ENCODE measurements at regions not wholly inside any gene's neighbourhood (a gene's known extent, or its start where the extent isn't known, plus 50 kb on each side); places are given as distances from the start of the nearest gene placed in this dataset.
"Not testable (repeated sequence)": the region's sequence is repeated elsewhere in the genome, so short reads cannot be mapped to it uniquely, and the experiment has no call there.

DNA sequence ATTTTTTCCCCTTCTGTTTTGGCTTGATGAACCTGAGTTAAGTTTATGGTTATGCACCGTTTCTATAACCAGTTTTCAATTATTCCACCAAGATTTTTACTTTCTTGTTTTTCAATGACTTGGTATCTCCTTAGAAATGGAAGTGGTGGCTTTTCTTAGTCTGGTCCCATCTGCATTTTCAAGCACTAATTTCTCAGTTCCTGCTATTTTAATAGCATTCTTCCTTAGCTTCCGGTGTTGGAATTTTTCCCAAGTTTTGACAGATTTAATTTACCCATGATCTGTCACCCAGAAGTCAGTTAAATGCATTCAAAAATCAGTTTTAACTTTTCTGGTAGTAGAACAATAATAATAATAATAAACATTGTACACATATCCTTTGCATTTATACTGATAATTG is 184.6 kb upstream of the OLFM3 start:
- DNase-seq (ENCODE audit: low read depth in 4 of 4, low spot score in 3 of 4) = no peak

DNA sequence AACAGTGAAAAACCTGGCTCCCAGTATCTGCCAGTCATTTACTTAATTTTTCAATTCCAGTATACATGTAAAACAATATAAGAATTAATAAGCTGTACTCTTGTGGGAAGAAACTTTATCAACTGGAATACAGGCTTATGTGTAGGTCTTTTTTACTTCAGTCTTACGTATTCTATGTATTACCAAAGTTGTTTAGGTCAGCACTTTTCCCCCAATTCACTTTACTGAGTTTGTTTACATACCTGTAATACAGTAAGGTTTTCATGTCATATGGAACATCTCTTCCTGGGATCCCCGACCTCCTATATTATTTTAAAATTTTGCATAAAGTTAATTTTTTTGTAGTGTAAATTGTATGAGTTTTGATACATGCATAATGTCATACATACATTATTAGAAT is 181.8 kb upstream of the OLFM3 start:
- DNase-seq (ENCODE audit: low read depth in 4 of 4, low spot score in 3 of 4) = no peak

- DNase-seq (ENCODE audit: low read depth in 4 of 4, low spot score in 3 of 4) = no peak
Observed at GRCh38 chr1:102174259-102174863, 177.6 kb upstream of the OLFM3 start.

GRCh38 chr1:102172200-102172599 is 175.5 kb upstream of the OLFM3 start:
- no peak for DNase-seq (ENCODE audit: low read depth in 4 of 4, low spot score in 3 of 4)

DNA sequence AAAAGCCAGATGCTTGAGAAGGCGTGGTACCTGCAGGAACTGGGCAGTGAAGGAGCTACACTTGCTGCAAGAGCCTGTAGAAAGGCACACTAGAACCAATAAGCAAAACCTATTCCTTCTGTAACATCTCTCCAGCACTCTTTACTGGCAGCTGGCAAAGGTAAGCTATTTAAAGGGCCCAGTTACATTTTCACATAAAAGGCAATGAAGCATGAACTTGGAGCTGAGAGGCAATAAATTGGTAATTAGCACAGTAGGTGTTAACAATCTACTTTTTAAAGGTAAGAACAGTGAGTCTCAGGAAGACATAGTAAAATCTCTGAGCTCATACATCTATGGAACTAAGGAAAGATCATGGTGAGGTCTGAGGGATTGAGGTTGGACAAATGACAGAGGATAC is 167.1 kb upstream of the OLFM3 start:
- DNase-seq (ENCODE audit: low read depth in 4 of 4, low spot score in 3 of 4) = no peak

DNA sequence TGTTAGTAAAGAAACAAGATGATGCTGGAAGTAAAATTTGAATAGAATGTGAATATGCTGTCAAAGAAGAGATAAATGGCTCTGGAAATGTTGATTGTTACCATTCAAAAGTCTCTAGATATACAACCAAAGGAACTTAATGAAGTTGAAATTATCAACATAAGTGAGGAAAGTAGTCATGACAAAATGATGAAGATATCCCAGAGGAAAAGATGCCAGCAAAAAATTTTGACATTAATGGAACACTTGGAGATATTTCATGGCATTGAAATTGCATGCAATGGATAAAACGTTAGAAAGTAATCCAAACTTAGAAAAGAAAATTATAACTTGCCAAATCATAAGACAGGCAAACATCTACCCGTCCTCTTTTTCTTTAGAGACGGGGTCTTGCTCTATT is 154.5 kb upstream of the OLFM3 start:
- no peak for DNase-seq (ENCODE audit: low read depth in 4 of 4, low spot score in 3 of 4)

DNA sequence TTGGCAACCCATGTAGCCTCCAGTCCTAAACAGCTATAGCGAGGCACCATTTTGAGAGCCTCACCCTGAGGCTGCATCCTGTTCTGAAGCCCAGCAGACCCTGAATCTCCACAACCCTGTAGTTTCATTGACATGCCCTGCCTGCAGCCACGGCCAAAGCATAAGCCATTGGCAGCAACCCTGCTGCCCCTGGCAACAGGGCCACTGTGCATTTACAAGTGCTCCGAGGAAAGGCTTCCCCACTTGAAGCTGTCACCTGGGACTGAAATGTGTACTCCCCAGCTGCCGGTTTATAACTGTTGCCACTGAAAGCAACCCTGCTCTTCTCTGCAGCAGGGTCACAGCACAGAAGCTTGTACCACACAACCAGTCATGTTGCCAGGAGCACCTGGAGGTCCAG is 124.2 kb upstream of the OLFM3 start:
- DNase-seq (ENCODE audit: low read depth in 4 of 4, low spot score in 3 of 4) = no peak

DNA sequence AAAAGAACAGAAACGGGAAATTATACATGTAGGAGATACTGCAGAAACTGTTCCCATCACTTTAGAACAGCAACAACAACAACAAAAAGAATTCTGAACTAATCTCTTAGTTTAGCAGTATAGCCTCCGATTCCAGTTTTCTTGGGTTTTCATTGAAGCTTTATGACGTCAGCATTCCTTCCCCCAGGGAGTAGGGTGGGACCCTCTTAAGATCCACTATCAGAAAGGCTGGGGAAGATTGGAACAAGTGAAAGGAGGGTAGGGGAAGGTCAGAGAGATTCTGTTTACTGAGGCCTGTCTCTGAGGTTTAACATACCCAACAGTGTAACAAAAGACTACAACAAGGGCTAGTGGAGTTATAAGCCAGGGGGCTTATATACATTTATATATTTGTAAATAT is 121.4 kb upstream of the OLFM3 start:
- DNase-seq (ENCODE audit: low read depth in 4 of 4, low spot score in 3 of 4) = no peak

DNA sequence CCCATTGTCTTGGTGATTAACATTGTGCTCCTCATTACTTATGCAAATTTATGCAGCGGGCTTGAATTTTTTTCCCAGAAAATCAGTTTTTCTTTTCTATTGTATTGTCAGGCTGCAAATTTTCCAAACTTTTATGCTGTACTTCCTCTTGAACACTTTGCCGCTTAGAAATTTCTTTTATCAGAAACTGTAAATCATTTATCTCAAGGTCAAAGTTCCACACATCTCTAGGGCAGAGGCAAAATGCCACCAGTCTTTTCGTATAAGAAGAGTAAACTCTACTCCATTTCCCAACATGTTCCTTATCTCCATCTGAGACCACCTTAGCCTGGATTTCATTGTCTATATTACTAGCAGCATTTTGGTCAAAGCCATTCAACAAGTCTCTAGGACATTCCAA is 113.9 kb upstream of the OLFM3 start:
- DNase-seq (ENCODE audit: low read depth in 4 of 4, low spot score in 3 of 4) = no peak

- not testable (repeated sequence) for DNase-seq (ENCODE audit: low read depth in 4 of 4, low spot score in 3 of 4)
Observed at GRCh38 chr1:102109493-102109892, 112.8 kb upstream of the OLFM3 start.

GRCh38 chr1:102107441-102107840 is 110.7 kb upstream of the OLFM3 start:
- no peak for DNase-seq (ENCODE audit: low read depth in 4 of 4, low spot score in 3 of 4)

- no peak for DNase-seq (ENCODE audit: low read depth in 4 of 4, low spot score in 3 of 4)
Observed at GRCh38 chr1:102105931-102106550, 109.3 kb upstream of the OLFM3 start.

DNA sequence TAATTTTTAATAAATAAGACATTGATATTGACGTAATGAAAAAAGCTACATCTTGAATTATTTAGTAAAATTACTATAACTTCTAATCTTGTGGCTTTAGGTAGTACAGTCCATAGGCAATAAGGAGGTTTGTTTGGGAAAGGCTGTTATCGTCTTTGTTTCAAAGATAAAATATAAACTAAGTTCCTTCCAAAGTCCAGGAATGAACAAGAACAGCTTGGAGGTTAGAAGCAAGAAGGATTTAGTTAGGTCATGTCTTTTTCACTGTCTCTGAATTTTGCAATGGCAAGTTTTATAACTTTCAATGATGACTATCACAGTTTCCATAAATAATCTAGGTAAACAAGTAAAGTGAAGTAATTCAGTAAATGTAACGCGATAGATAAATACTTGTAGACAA is 106.9 kb upstream of the OLFM3 start:
- DNase-seq (ENCODE audit: low read depth in 4 of 4, low spot score in 3 of 4) = no peak

- DNase-seq (ENCODE audit: low read depth in 4 of 4, low spot score in 3 of 4) = no peak
Observed at GRCh38 chr1:102102276-102102780, 105.6 kb upstream of the OLFM3 start.

GRCh38 chr1:102100666-102101065 is 103.9 kb upstream of the OLFM3 start:
- DNase-seq (ENCODE audit: low read depth in 4 of 4, low spot score in 3 of 4) = no peak

DNA sequence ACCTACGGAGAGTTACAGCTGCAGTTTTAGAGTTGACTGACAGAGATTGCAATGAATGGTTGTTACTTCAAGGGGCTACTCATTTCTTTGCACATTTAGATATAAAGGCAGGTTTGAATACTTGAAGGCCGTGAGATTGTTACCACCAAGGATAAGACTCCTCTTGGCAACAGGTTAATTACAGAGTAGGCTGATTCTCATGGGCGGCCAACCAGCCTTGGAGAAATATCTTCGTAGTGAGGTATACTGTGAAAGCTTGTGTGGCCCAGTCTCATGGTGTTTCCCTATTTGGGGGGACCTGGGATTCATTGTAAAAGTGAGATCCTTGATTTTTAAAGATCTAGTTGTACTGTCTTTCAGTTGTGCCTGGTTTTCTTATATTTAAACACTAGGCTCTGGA is 103.2 kb upstream of the OLFM3 start:
- DNase-seq (ENCODE audit: low read depth in 4 of 4, low spot score in 3 of 4) = no peak

- no peak for DNase-seq (ENCODE audit: low read depth in 4 of 4, low spot score in 3 of 4)
Observed at GRCh38 chr1:102098536-102098935, 101.8 kb upstream of the OLFM3 start.

GRCh38 chr1:102098081-102098480 is 101.4 kb upstream of the OLFM3 start:
- no peak for DNase-seq (ENCODE audit: low read depth in 4 of 4, low spot score in 3 of 4)

DNA sequence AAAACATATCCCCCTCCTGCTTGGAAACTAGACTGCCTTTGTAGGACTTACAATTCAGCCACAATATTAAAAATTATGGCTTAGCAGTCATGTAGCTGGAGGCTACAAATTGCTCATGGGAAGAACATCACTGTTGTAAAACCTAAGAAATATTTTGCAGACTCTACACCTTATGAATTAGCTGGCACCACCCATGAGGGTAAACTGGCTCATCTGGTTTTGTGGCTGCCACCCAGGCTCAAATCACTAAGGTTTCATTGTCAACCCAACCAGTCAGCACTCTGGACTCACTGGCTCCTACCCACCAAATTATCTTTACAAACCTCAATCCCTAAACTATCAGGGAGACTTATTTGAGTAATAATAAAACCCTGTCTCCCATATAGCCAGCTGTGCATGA is 100.7 kb upstream of the OLFM3 start:
- no peak for DNase-seq (ENCODE audit: low read depth in 4 of 4, low spot score in 3 of 4)

GRCh38 chr1:102096162-102096561 is 99.4 kb upstream of the OLFM3 start:
- DNase-seq (ENCODE audit: low read depth in 4 of 4, low spot score in 3 of 4) = no peak

DNA sequence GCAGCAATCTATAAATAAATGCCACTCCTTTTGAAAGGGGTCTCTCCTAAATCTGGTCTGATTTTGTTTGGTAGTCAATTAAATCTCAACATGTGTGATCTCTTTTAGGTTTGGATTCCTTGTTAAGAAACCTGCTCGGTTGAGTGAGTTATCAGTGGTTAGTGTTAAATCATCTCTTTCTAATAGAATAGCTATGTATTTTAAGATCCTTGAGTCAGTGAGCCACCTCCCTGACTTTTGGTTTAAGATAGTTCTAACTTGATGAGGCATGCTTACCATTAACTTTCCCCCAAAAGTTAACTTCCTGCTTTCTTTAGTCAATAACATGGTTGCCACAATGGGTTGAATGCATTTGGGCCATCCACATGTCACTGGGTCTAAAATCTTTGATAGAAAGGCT is 93.1 kb upstream of the OLFM3 start:
- DNase-seq (ENCODE audit: low read depth in 4 of 4, low spot score in 3 of 4) = no peak

DNA sequence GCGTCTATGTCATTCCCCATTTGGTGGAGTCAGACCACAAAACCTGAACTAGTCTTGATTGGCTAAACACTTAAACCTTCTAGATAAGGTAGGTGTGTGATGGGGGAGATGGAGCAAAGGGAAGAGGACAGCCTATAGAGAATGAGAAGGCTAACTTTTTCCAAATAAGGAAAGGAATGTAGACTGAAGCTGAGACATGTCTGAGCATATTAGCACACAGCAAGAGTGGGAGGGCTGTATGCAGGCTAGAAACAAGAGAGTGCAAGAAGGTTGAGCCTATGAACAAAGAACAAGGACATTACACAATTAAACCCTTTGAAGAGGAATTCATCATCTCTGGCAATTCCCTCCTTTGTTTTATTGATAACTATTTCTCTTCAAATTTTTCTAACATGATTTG is 89.2 kb upstream of the OLFM3 start:
- no peak for DNase-seq (ENCODE audit: low read depth in 4 of 4, low spot score in 3 of 4)
